IgD-negative memory B cell (primary cell): ENCODE measurements at regions not wholly inside any gene's neighbourhood (a gene's known extent, or its start where the extent isn't known, plus 50 kb on each side); places are given as distances from the start of the nearest gene placed in this dataset.
"Not testable (repeated sequence)": the region's sequence is repeated elsewhere in the genome, so short reads cannot be mapped to it uniquely, and the experiment has no call there.

Experiments
- H3K27ac Mint-ChIP-seq, 3 donors: one replicate each; pipeline ENCODE4 v1.8.0; 2020 to 2022; ENCODE audit warnings: mild to moderate bottlenecking in 3 of 3, mixed read lengths in 3 of 3, moderate library complexity in 1 of 3
- H3K27me3 Mint-ChIP-seq: one replicate; pipeline ENCODE4 v1.8.0; 2021; ENCODE audit warnings: mixed read lengths
- H3K36me3 Mint-ChIP-seq: one replicate; pipeline ENCODE4 v1.8.0; 2020; ENCODE audit warnings: mild to moderate bottlenecking, mixed read lengths
- H3K4me1 Mint-ChIP-seq, 3 donors: one replicate each; pipeline ENCODE4 v1.8.0; 2020 to 2022; ENCODE audit warnings: mixed read lengths in 3 of 3, mild to moderate bottlenecking in 1 of 3
- H3K4me3 Mint-ChIP-seq, 4 donors: one replicate each; pipeline ENCODE4 v1.8.0; 2020 to 2022; ENCODE audit warnings: mild to moderate bottlenecking in 4 of 4, mixed read lengths in 4 of 4, moderate library complexity in 3 of 4
- H3K9me3 Mint-ChIP-seq, 3 donors: one replicate each; pipeline ENCODE4 v1.8.0; 2020 to 2021; ENCODE audit warnings: mixed read lengths in 3 of 3, mild to moderate bottlenecking in 1 of 3

- H3K9me3 Mint-ChIP-seq: peaks cover 0 to 2% (median 0%) of the 10 kb centered on the region in 3 donors
- peaks cover 1% of the 10 kb centered on the region for H3K36me3 Mint-ChIP-seq
- H3K27me3 Mint-ChIP-seq: no peaks in the 10 kb centered on the region
- no peak overlapping the region for H3K4me3 Mint-ChIP-seq
- H3K4me1 Mint-ChIP-seq: peaks cover 15 to 18% (median 16%) of the 10 kb centered on the region in 3 donors
- H3K27ac Mint-ChIP-seq: no peak overlapping the region
Observed at GRCh38 chr9:2267181-2267745, 252.1 kb downstream of the SMARCA2 start.

GRCh38 chr9:2269778-2270177, 254.6 kb downstream of the SMARCA2 start:
- no peak overlapping the region for H3K4me3 Mint-ChIP-seq
- no peak overlapping the region for H3K27ac Mint-ChIP-seq
- H3K36me3 Mint-ChIP-seq: peaks cover 1% of the 10 kb centered on the region
- peaks cover 6 to 8% (median 7%) of the 10 kb centered on the region in 3 donors for H3K4me1 Mint-ChIP-seq
- H3K9me3 Mint-ChIP-seq: peaks cover 0 to 2% (median 0%) of the 10 kb centered on the region in 3 donors
- peaks cover 2% of the 10 kb centered on the region for H3K27me3 Mint-ChIP-seq

- H3K27me3 Mint-ChIP-seq: peaks cover 2% of the 10 kb centered on the region
- H3K4me1 Mint-ChIP-seq: peaks cover 6 to 8% (median 7%) of the 10 kb centered on the region in 3 donors
Observed at GRCh38 chr9:2270565-2270964, 255.4 kb downstream of the SMARCA2 start.

GRCh38 chr9:2271426-2271825, 256.3 kb downstream of the SMARCA2 start:
- Mint-ChIP-seq H3K9me3 (peaks cover 0 to 2% (median 0%) of the 10 kb centered on the region in 3 donors), H3K27me3 (peaks cover 2% of the 10 kb centered on the region), H3K36me3 (peaks cover 1% of the 10 kb centered on the region), H3K4me3 (peak overlapping the region in 1 of 4 donors; percentile 1), H3K4me1 (peaks cover 6 to 8% (median 7%) of the 10 kb centered on the region in 3 donors), H3K27ac (no peak overlapping the region)

More at GRCh38 chr9:2270565-2270964, 255.4 kb downstream of the SMARCA2 start:
- H3K4me3 Mint-ChIP-seq: no peak overlapping the region
- H3K9me3 Mint-ChIP-seq: peaks cover 0 to 2% (median 0%) of the 10 kb centered on the region in 3 donors
- no peak overlapping the region for H3K27ac Mint-ChIP-seq
- H3K36me3 Mint-ChIP-seq: peaks cover 1% of the 10 kb centered on the region

DNA sequence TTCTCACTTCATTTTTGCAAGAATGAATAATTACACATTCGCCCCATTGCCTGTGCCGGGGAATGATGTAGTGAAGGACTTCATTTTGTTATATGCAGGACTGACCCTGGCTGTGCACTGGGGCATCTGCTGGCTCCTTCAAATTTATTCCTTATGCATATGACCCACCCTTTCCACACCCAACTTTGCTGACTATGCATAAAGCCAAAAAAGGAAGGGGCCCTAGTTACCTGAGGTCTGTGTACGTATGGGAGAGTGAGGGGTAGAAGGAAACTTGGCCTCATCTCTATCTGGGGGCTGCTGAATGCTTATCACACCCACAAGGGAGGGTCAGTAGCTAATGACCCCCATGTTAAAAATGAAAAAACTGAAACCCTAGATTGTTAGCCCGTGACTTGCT, 259.6 kb downstream of the SMARCA2 start:
- peaks cover 0 to 2% (median 0%) of the 10 kb centered on the region in 3 donors for H3K9me3 Mint-ChIP-seq
- peaks cover 1% of the 10 kb centered on the region for H3K36me3 Mint-ChIP-seq
- H3K27ac Mint-ChIP-seq: no peak overlapping the region
- peaks cover 2% of the 10 kb centered on the region for H3K27me3 Mint-ChIP-seq
- H3K4me3 Mint-ChIP-seq: no peak overlapping the region
- H3K4me1 Mint-ChIP-seq: peaks cover 6 to 8% (median 7%) of the 10 kb centered on the region in 3 donors

DNA sequence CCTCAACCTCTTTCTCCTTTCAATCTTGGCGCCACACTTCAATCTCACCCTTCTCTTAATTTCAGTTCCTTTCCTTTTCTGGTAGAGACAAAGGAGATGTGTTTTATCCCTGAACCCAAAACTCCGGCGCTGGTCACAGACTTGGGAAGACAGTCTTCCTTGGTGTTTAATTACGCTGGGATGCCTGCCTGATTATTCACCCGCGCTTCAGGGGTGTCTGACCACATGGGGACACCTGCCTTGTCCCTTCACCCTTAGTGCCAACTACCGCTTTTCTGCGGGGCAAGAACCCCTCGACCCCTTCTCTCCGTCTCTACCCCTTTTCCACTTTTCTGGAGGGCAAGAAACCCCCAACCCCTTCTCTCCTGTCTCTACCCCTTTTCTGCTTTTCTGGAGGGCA, 261.1 kb downstream of the SMARCA2 start:
- peaks cover 2% of the 10 kb centered on the region for H3K27me3 Mint-ChIP-seq
- peaks cover 0 to 1% (median 0%) of the 10 kb centered on the region in 3 donors for H3K9me3 Mint-ChIP-seq
- H3K4me1 Mint-ChIP-seq: peaks cover 3 to 4% (median 4%) of the 10 kb centered on the region in 3 donors
- H3K4me3 Mint-ChIP-seq: no peak overlapping the region
- no peaks in the 10 kb centered on the region for H3K36me3 Mint-ChIP-seq
- H3K27ac Mint-ChIP-seq: no peak overlapping the region

DNA sequence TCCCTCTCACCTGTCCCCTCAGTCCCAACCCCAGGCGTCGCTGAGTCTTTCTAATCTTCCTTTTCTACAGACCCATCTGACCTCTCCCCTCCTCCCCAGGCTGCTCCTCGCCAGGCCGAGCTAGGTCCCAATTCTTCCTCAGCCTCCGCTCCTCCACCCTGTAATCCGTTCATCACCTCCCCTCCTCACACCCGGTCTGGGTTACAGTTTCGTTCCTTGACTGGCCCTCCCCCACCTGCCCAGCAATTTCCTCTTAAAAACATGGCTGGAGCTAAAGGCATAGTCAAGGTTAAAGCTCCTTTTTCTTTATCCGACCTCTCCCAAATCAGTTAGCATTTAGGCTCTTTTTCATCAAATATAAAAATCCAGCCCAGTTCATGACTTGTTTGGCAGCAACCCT, 262.0 kb downstream of the SMARCA2 start:
- not testable (repeated sequence) for H3K4me3 Mint-ChIP-seq, H3K27ac Mint-ChIP-seq, H3K4me1 Mint-ChIP-seq, H3K27me3 Mint-ChIP-seq, H3K9me3 Mint-ChIP-seq, H3K36me3 Mint-ChIP-seq

DNA sequence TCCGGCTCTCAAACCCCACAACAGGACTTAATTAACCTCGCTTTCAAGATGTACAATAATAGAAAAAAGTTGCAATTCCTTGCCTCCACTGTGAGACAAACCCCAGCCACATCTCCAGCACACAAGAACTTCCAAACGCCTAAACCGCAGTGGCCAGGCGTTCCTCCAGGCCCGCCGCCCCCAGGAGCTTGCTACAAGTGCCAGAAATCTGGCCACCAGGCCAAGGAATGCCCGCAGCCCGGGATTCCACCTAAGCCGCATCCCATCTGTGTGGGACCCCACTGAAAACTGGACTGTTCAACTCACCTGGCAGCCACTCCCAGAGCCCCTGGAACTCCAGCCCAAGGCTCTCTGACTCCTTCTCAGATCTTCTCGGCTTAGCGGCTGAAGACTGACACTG, 262.5 kb downstream of the SMARCA2 start:
- not testable (repeated sequence) for H3K9me3 Mint-ChIP-seq, H3K27ac Mint-ChIP-seq, H3K27me3 Mint-ChIP-seq, H3K36me3 Mint-ChIP-seq, H3K4me1 Mint-ChIP-seq, H3K4me3 Mint-ChIP-seq

DNA sequence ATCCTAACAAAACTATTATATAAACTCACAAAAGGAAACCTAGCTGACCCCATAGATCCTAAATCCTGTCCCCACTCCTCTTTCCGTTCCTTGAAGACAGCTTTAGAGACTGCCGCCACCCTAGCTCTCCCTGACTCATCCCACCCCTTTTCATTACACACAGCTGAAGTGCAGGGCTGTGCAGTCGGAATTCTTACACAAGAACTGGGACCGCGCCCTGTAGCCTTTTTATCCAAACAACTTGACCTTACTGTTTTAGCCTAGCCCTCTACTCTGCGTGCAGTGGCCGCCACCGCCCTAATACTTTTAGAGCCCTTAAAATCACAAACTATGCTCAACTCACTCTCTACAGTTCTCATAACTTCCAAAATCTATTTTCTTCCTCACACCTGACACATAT, 264.0 kb downstream of the SMARCA2 start:
- H3K27ac Mint-ChIP-seq, H3K4me1 Mint-ChIP-seq: not testable (repeated sequence)

DNA sequence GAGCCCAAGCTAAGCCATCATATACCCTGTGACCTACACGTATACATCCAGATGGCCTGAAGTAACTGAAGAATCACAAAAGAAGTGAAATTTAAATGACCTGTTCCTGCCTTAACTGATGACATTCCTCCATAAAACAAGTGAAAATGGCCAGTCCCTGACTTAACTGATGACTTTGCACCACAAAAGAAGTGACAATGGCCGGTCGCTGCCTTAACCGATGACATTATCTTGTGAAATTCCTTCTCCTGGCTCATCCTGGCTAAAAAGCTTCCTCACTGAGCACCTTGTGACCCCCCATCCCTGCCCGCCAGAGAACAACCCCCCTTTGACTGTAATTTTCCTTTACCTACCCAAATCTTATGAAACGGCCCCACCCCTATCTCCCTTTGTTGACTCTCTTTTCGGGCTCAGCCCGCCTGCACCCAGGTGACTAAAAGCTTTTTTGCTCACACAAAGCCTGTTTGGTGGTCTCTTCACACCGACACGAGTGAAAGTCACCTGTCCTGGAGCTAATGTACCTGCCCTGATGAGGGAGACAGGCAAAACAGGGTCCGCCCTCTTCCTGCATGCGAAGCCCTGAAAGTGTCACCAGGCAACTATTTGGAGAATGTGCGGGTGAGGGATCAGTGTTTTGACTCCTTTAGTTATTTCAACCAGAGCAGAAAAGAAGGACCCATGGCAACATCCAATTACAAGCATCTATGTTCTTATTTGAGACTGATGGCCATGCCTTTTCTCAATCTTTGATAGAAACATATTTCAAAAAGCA, 266.1 kb downstream of the SMARCA2 start:
- Mint-ChIP-seq H3K4me1 (peaks cover 0 to 3% (median 0%) of the 10 kb centered on the region in 3 donors), H3K27ac (no peak overlapping the region), H3K27me3 (peaks cover under 1% of the 10 kb centered on the region), H3K4me3 (no peak overlapping the region), H3K9me3 (no peaks in the 10 kb centered on the region), H3K36me3 (no peaks in the 10 kb centered on the region)

More for the DNA sequence above, 264.0 kb downstream of the SMARCA2 start:
- H3K4me3 Mint-ChIP-seq, H3K36me3 Mint-ChIP-seq, H3K27me3 Mint-ChIP-seq, H3K9me3 Mint-ChIP-seq: not testable (repeated sequence)

DNA sequence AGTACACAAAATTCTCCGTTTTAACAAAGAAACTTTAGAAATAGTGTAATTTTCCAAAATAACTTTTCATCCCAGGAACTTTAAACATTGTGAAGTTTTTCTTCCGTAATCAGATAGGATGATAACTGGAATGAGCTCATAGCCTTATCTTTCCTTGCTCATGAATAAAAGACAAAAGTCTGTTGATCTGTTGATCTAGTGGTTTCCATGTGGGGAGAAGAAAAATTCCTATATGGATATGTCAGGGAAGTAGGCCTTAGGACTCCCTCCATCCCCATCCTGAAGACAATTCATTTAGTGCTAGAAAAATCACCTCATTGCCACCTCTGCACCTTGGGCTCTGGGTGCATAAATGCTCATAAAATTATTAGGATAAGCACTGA, 266.6 kb downstream of the SMARCA2 start:
- no peak overlapping the region for H3K4me3 Mint-ChIP-seq
- peaks cover 2% of the 10 kb centered on the region for H3K27me3 Mint-ChIP-seq
- H3K9me3 Mint-ChIP-seq: no peaks in the 10 kb centered on the region
- no peak overlapping the region for H3K27ac Mint-ChIP-seq
- H3K36me3 Mint-ChIP-seq: no peaks in the 10 kb centered on the region
- peaks cover 0 to 3% (median 0%) of the 10 kb centered on the region in 3 donors for H3K4me1 Mint-ChIP-seq

DNA sequence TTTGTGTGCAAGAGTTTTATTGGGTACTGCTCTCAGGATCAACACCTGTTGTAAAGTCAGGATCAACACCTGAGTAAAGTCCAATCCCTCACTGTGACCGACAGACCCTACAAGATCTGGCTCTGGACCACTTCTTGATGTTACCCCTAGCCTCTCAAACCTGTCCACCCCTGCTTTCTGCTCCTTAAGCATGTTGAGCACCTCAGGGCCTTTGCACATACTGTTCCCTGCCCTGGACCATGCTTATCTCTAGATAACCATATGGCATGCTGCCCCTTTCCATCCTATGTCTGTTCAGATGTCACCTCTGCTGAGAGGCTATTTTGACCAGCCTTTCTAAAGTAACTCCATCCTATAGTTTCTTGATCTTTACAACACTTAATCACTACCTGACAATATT, 269.6 kb downstream of the SMARCA2 start:
- Mint-ChIP-seq H3K4me1 (peaks cover 0 to 3% (median 0%) of the 10 kb centered on the region in 3 donors), H3K4me3 (no peak overlapping the region), H3K27ac (no peak overlapping the region), H3K27me3 (peaks cover 2% of the 10 kb centered on the region), H3K36me3 (no peaks in the 10 kb centered on the region), H3K9me3 (no peaks in the 10 kb centered on the region)

GRCh38 chr9:2285416-2286332, 270.5 kb downstream of the SMARCA2 start:
- H3K9me3 Mint-ChIP-seq: no peaks in the 10 kb centered on the region
- H3K27me3 Mint-ChIP-seq: peaks cover 5% of the 10 kb centered on the region
- no peaks in the 10 kb centered on the region for H3K36me3 Mint-ChIP-seq
- no peak overlapping the region for H3K27ac Mint-ChIP-seq
- H3K4me1 Mint-ChIP-seq: peaks cover 0 to 3% (median 0%) of the 10 kb centered on the region in 3 donors
- H3K4me3 Mint-ChIP-seq: no peak overlapping the region

- H3K4me1 Mint-ChIP-seq: peaks cover 0 to 3% (median 0%) of the 10 kb centered on the region in 3 donors
- no peak overlapping the region for H3K27ac Mint-ChIP-seq
- H3K4me3 Mint-ChIP-seq: no peak overlapping the region
- H3K9me3 Mint-ChIP-seq: no peaks in the 10 kb centered on the region
- peaks cover 6% of the 10 kb centered on the region for H3K27me3 Mint-ChIP-seq
- H3K36me3 Mint-ChIP-seq: no peaks in the 10 kb centered on the region
Observed at GRCh38 chr9:2286333-2286705, 271.2 kb downstream of the SMARCA2 start.

DNA sequence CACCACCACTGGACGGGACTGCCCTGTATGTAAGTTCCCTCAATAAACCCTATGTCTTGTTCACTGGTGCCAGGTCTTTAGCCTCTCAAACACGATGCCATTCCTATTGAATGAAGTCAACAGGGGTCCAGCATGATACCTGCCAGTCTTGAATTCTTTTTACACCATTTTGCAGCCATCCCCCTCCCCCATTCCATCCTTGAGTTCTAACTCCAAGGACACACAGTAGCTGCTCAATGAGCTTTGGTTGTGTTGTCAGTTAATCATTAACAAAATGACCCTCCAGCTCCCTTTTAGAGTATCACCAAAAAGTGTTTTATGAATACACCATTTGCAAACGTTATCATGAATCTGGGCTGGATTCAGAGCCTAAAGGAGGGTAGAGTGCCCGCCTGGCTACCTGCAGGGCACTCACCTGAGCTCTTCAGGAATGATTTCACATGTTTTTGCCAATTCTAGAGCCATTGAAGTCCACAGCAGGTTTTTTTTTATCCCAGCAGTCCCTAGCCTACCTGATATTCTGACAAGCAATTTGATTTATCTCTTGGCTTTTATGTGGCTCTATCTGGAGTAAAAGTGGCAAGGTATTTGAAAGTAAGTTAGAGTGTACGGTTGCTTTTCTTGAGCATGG, 271.8 kb downstream of the SMARCA2 start:
- peaks cover 10% of the 10 kb centered on the region for H3K27me3 Mint-ChIP-seq
- H3K4me3 Mint-ChIP-seq: no peak overlapping the region
- peaks cover 0 to 3% (median 0%) of the 10 kb centered on the region in 3 donors for H3K4me1 Mint-ChIP-seq
- no peaks in the 10 kb centered on the region for H3K9me3 Mint-ChIP-seq
- H3K36me3 Mint-ChIP-seq: no peaks in the 10 kb centered on the region
- no peak overlapping the region for H3K27ac Mint-ChIP-seq
